Progenitor cell of endocrine pancreas (in vitro differentiated cells): ENCODE measurements at regions not wholly inside any gene's neighbourhood (a gene's known extent, or its start where the extent isn't known, plus 50 kb on each side); places are given as distances from the start of the nearest gene placed in this dataset.

Source experiments
- DNase-seq: peaks from one replicate; pipeline ENCODE4 v3.0.0; 2021; ENCODE audit warnings: low spot score; ENCODE audit not compliant: unreplicated experiment
- H3K27ac Mint-ChIP-seq: 2 replicates; pipeline ENCODE4 v1.8.0; 2021; ENCODE audit warnings: mild to moderate bottlenecking, moderate library complexity, mixed read lengths
- H3K27me3 Mint-ChIP-seq: 2 replicates; pipeline ENCODE4 v1.8.0; 2021; ENCODE audit warnings: mixed read lengths
- H3K36me3 Mint-ChIP-seq: 2 replicates; pipeline ENCODE4 v1.8.0; 2022; ENCODE audit warnings: mixed read lengths; ENCODE audit not compliant: insufficient read depth
- H3K4me1 Mint-ChIP-seq: 2 replicates; pipeline ENCODE4 v1.8.0; 2021; ENCODE audit warnings: low read depth, mixed read lengths
- H3K4me3 Mint-ChIP-seq: 2 replicates; pipeline ENCODE4 v1.8.0; 2021; ENCODE audit warnings: low read depth, mild to moderate bottlenecking, moderate library complexity, mixed read lengths
- H3K9me3 Mint-ChIP-seq: 2 replicates; pipeline ENCODE4 v1.8.0; 2021; ENCODE audit warnings: low read depth, mixed read lengths
- CTCF ChIP-seq: fragments of 200-600 bp; sonication (generic); IDR thresholded peaks from one replicate; pipeline ENCODE4 v1.5.0; 2021; ENCODE audit warnings: antibody characterized with exemption, mild to moderate bottlenecking; ENCODE audit not compliant: unreplicated experiment

DNA sequence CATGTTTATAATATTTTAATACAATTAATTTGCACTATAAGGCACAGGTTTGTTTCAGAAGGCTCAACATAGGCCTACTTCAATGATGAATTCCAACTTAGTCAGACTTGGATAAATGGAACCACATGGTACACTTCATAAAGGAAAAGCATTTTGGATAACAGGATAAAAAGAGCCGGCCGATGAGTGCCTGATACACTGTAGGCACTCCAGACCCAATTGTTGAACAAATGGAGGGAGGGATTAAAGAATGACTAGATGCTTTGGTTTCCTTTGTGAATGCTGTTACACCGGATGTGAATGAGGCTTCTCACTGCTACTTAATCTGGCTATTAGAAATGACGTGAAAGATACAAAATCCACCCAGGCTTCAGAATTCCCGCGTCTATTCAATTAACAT, 104.1 kb upstream of the KCTD1 start:
- Mint-ChIP-seq H3K27me3 (peaks cover 25% of the 10 kb centered on the region), H3K4me3 (no peak overlapping the region), H3K9me3 (no peaks in the 10 kb centered on the region), H3K4me1 (peaks cover 20% of the 10 kb centered on the region), H3K36me3 (no peaks in the 10 kb centered on the region), H3K27ac (no peak overlapping the region)
- no peak for DNase-seq
- no peak for TF ChIP-seq CTCF

DNA sequence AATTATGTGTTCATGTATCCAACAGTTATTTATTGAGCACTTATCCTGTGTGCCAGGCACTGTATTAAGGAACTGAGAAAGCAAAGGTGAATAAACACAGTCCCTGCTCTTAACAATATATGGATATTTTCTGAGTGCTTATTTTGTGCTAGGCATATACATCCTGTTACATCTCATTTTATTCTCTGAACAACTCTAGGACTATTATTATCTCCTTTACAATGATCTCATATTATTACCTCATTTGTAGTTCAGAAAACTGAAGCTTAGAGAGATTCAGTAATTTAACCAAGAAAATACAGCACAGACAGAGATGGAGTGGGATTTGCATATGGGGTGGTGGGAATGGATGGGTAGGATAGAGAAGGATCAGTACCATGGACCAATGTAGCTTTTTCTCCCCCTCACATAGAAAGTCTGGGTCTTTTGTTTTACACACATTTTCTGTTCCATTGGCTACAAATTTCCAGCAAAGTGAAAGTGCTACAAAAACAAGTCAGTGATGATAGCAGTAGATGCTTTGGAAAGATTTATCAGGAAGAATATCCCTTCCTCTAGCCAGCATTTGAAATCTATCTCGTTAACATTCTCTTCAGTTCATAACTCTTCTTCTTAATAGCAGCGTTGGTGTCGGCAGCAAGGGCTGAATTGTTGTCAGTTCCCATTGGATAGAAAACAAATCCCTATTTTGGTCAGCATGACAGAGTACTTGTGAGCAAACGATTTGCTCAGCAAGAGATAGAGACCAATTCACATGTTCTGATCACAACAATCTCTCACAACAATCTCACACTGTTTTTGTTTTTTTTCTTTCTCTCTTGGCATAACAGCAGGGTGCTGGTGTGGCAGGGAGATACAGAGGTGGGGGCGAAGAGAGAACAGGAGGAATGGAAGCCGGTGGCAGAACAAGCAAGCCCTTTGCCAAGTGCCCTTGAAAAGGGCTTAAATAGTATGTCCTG, 102.2 kb upstream of the KCTD1 start:
- no peaks in the 10 kb centered on the region for H3K36me3 Mint-ChIP-seq
- H3K4me3 Mint-ChIP-seq = no peak overlapping the region
- no peak overlapping the region for H3K27ac Mint-ChIP-seq
- H3K9me3 Mint-ChIP-seq = no peaks in the 10 kb centered on the region
- no peak for DNase-seq
- H3K4me1 Mint-ChIP-seq = peaks cover 16% of the 10 kb centered on the region
- peaks cover 25% of the 10 kb centered on the region for H3K27me3 Mint-ChIP-seq
- no peak for TF ChIP-seq CTCF

GRCh38 chr18:26649193-26649543, 100.8 kb upstream of the KCTD1 start:
- H3K4me1 Mint-ChIP-seq = peaks cover 9% of the 10 kb centered on the region
- DNase-seq = no peak
- no peak overlapping the region for H3K4me3 Mint-ChIP-seq
- H3K27me3 Mint-ChIP-seq = peaks cover 25% of the 10 kb centered on the region
- no peak overlapping the region for H3K27ac Mint-ChIP-seq
- H3K36me3 Mint-ChIP-seq = no peaks in the 10 kb centered on the region
- no peaks in the 10 kb centered on the region for H3K9me3 Mint-ChIP-seq
- TF ChIP-seq CTCF = no peak

DNA sequence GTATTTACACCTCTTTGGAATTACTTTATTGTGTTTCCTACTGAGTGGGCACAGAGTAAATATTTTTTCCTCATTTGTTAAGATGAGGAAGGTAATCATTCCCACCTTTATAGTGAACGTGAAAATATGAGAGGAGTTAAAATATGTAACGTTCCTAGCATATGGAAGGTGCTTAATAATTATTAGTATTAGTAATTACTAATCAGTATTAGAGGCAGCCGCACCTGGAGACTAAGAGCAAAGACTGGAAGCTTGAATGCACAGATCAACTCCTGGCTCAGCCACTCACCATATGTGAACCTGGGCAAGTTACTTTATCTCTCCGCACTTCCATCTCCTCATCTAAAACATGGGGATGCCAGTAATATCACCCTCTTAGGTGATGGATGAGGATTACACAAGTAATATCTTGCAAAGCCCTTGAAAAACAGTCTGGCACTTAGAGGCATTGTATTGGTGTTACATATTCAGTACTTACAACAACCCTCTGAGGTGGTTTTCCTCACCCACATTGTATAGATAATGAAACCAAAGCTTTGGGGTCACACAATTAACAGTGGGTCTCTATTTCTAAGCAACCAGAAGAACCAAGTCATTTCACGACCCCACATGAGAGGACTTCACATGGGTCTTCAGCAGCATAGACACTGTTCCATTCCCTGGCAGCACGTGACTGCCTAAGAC, 100.3 kb upstream of the KCTD1 start:
- Mint-ChIP-seq H3K27me3 (peaks cover 25% of the 10 kb centered on the region), H3K36me3 (no peaks in the 10 kb centered on the region), H3K27ac (no peak overlapping the region), H3K4me1 (peaks cover 8% of the 10 kb centered on the region), H3K9me3 (no peaks in the 10 kb centered on the region), H3K4me3 (no peak overlapping the region)
- DNase-seq = no peak
- TF ChIP-seq CTCF = no peak

GRCh38 chr18:26646901-26647300, 98.5 kb upstream of the KCTD1 start:
- Mint-ChIP-seq H3K4me1 (peaks cover 3% of the 10 kb centered on the region), H3K27ac (no peak overlapping the region), H3K27me3 (peaks cover 14% of the 10 kb centered on the region), H3K36me3 (no peaks in the 10 kb centered on the region), H3K4me3 (no peak overlapping the region), H3K9me3 (no peaks in the 10 kb centered on the region)
- TF ChIP-seq CTCF = no peak
- DNase-seq = no peak
